Gastroesophageal sphincter (tissue), 4 donors: ENCODE measurements at regions not wholly inside any gene's neighbourhood (a gene's known extent, or its start where the extent isn't known, plus 50 kb on each side); places are given as distances from the start of the nearest gene placed in this dataset.

Experiments
- ATAC-seq: fragments of 150-250 bp; one replicate; pipeline ENCODE4 v1.9.1; 2016; ENCODE audit warnings: mild to moderate bottlenecking, moderate library complexity
- H3K27ac ChIP-seq, 4 donors: fragments of 200-600 bp; sonication (generic) in 3 of 4; 1 replicate in 3 of 4; 2 replicates in 1 of 4; pipeline ENCODE4 v1.5.1; 2016 to 2019
- H3K27me3 ChIP-seq: fragments of 200-600 bp; sonication (generic); one replicate; pipeline ENCODE4 v1.5.1; 2019
- H3K36me3 ChIP-seq, 2 donors: fragments of 200-600 bp; sonication (generic); one replicate each; pipeline ENCODE4 v1.5.1; 2019; ENCODE audit warnings: control low read depth in 1 of 2
- H3K4me1 ChIP-seq, 3 donors: fragments of 200-600 bp; sonication (generic); 1 replicate in 2 of 3; 2 replicates in 1 of 3; pipeline ENCODE4 v1.5.1; 2016 to 2019; ENCODE audit warnings: control low read depth in 2 of 3
- H3K4me3 ChIP-seq, 2 donors: fragments of 200-600 bp; sonication (generic); one replicate each; pipeline ENCODE4 v1.5.1; 2019; ENCODE audit warnings: mild to moderate bottlenecking in 1 of 2, moderate library complexity in 1 of 2
- H3K9me3 ChIP-seq, 3 donors: fragments of 200-600 bp; sonication (generic); one replicate each; pipeline ENCODE4 v1.5.1; 2017 to 2019; ENCODE audit warnings: control low read depth in 2 of 3
- CTCF ChIP-seq, 4 experiments: fragments of 200-600 bp in 2 of 4; fragments of 450-650 bp in 2 of 4; sonication (generic) in 1 of 4; IDR thresholded peaks; one replicate each; pipeline ENCODE4 v1.5.1; 2017 to 2019; ENCODE audit warnings: antibody characterized with exemption in 4 of 4, mild to moderate bottlenecking in 2 of 4, moderate library complexity in 2 of 4
- EP300 ChIP-seq: sonication (generic); formaldehyde crosslinking; IDR thresholded peaks from one replicate; pipeline ENCODE4 v1.6.1; 2017; ENCODE audit warnings: antibody characterized with exemption, mild to moderate bottlenecking
- POLR2A ChIP-seq, 2 donors: fragments of 450-650 bp; IDR thresholded peaks; one replicate each; pipeline ENCODE4 v1.6.1; 2017; ENCODE audit warnings: antibody characterized with exemption in 2 of 2, mild to moderate bottlenecking in 2 of 2, moderate library complexity in 1 of 2
- POLR2AphosphoS5 ChIP-seq: sonication (generic); formaldehyde crosslinking; IDR thresholded peaks from one replicate; pipeline ENCODE4 v1.6.1; 2017; ENCODE audit warnings: antibody characterized with exemption
- WGBS, 2 donors: methylation state at CpG; one replicate each; pipeline ENCODE4 v1.1.5; 2018; ENCODE audit warnings: low coverage in 1 of 2; 5-methylcytosine and 5-hydroxymethylcytosine counted together

GRCh38 chr22:48045369-48045768, 1282.9 kb downstream of the TBC1D22A start:
- no peak for ATAC-seq
- peaks cover 48% of the 10 kb centered on the region for H3K27me3 ChIP-seq
- no peaks in the 10 kb centered on the region for H3K9me3 ChIP-seq
- no peaks in the 10 kb centered on the region for H3K4me1 ChIP-seq
- TF ChIP-seq CTCF (IDR thresholded peaks at IDR 0.05) (no peak), POLR2AphosphoS5 (no peak), EP300 (no peak), POLR2A (IDR thresholded peaks at IDR 0.05) (no peak)
- H3K27ac ChIP-seq: no peak overlapping the region
- WGBS, 2 donors: 80% methylated on average over 1 of the region's 4 CpGs; no CpG with 5 or more reads in 1 of the 2 donors
- H3K4me3 ChIP-seq: no peak overlapping the region
- no peaks in the 10 kb centered on the region for H3K36me3 ChIP-seq

DNA sequence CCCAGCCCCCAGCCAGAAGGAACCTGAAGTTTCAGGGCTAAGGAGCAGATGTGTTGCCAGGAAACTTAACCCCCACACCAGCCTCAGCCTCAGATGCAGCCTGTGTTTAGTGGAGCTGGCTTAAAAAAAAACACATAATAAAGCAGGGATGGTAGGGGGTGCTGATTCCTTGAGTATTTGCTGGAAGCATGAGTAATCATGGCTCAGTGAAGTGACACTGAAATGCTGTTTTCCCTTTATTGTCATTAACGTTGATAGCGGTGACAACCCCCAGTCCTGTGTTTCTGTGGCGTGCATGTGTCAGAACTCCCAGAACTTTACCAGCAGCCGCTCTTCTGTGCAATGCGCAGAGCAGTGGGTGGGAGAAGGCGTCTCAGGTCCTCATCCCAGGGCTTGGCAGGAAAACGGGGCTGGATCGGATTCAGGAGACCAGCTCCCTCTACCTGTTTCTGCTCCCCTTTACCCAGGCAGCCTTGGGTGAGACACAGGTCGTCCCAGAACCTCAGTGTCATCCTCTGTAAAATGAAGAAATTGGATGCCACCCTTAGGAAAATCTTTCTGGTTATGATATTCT, 1282.1 kb downstream of the TBC1D22A start:
- 40 to 47% methylated on average over 1 to 9 of the region's 9 CpGs for WGBS, 2 donors
- TF ChIP-seq CTCF (IDR thresholded peaks at IDR 0.05): no peak
- TF ChIP-seq EP300: no peak
- no peak for TF ChIP-seq POLR2A (IDR thresholded peaks at IDR 0.05)
- no peak for TF ChIP-seq POLR2AphosphoS5
- Histone ChIP-seq H3K36me3 (no peaks in the 10 kb centered on the region), H3K27ac (no peak overlapping the region), H3K4me3 (no peak overlapping the region), H3K9me3 (peaks cover 0 to 2% (median 0%) of the 10 kb centered on the region in 3 donors), H3K27me3 (peaks cover 43% of the 10 kb centered on the region), H3K4me1 (no peaks in the 10 kb centered on the region)
- no peak for ATAC-seq

- TF ChIP-seq POLR2A (IDR thresholded peaks at IDR 0.05): no peak
- TF ChIP-seq POLR2AphosphoS5: no peak
- TF ChIP-seq CTCF (IDR thresholded peaks at IDR 0.05): no peak
- no peak for TF ChIP-seq EP300
- H3K4me3 ChIP-seq: no peak overlapping the region
- H3K27ac ChIP-seq: no peak overlapping the region
- H3K36me3 ChIP-seq: no peaks in the 10 kb centered on the region
- H3K27me3 ChIP-seq: peaks cover 47% of the 10 kb centered on the region
- H3K9me3 ChIP-seq: peaks cover 0 to 9% (median 0%) of the 10 kb centered on the region in 3 donors
- 83 to 87% methylated on average over 2 to 6 of the region's 6 CpGs for WGBS, 2 donors
- H3K4me1 ChIP-seq: no peaks in the 10 kb centered on the region
- ATAC-seq: no peak
These were observed 1281.1 kb downstream of the TBC1D22A start for GRCh38 chr22:48043581-48043980.

- ATAC-seq: no peak
- H3K36me3 ChIP-seq: no peaks in the 10 kb centered on the region
- WGBS, 2 donors: 100% methylated on average over 1 of the region's 17 CpGs; no CpG with 5 or more reads in 1 of the 2 donors
These were observed 1280.4 kb downstream of the TBC1D22A start for GRCh38 chr22:48042621-48043395.

More at GRCh38 chr22:48042621-48043395, 1280.4 kb downstream of the TBC1D22A start:
- Histone ChIP-seq H3K27ac (no peak overlapping the region), H3K4me3 (no peak overlapping the region), H3K9me3 (peaks cover 0 to 9% (median 0%) of the 10 kb centered on the region in 3 donors), H3K27me3 (peaks cover 52% of the 10 kb centered on the region), H3K4me1 (no peaks in the 10 kb centered on the region)
- TF ChIP-seq EP300 (no peak), POLR2A (IDR thresholded peaks at IDR 0.05) (no peak), CTCF (IDR thresholded peaks at IDR 0.05) (no peak), POLR2AphosphoS5 (no peak)
